ENCODE measurements at regions not wholly inside any gene's neighbourhood (a gene's known extent, or its start where the extent isn't known, plus 50 kb on each side); places are given as distances from the start of the nearest gene placed in this dataset.

- no peak for DNase-seq (ENCODE audit: low spot score)
- no peak overlapping the region for H3K27ac Mint-ChIP-seq
- intact Hi-C loops (cut with micrococcal nuclease), result no loop called here
- no peaks in the 10 kb centered on the region for H3K4me1 Mint-ChIP-seq (ENCODE audit: low read depth)
- H3K4me3 Mint-ChIP-seq (ENCODE audit: low read depth), result no peak overlapping the region
- H3K27me3 Mint-ChIP-seq (ENCODE audit: low read depth), result no peaks in the 10 kb centered on the region
- peaks cover 5% of the 10 kb centered on the region for H3K9me3 Mint-ChIP-seq
- H3K36me3 Mint-ChIP-seq (ENCODE audit: low read depth), result no peaks in the 10 kb centered on the region
These were observed 1459.9 kb upstream of the ALCAM start for GRCh38 chr3:103906808-103907207.

GRCh38 chr3:103907567-103907966 lies 1459.1 kb upstream of the ALCAM start:
- Mint-ChIP-seq H3K27ac (no peak overlapping the region), H3K36me3 (ENCODE audit: low read depth) (no peaks in the 10 kb centered on the region), H3K4me3 (ENCODE audit: low read depth) (no peak overlapping the region), H3K9me3 (no peaks in the 10 kb centered on the region), H3K4me1 (ENCODE audit: low read depth) (no peaks in the 10 kb centered on the region), H3K27me3 (ENCODE audit: low read depth) (no peaks in the 10 kb centered on the region)
- DNase-seq (ENCODE audit: low spot score), result no peak
- intact Hi-C loops (cut with micrococcal nuclease), result no loop called here

- no peaks in the 10 kb centered on the region for H3K9me3 Mint-ChIP-seq
- no peak overlapping the region for H3K27ac Mint-ChIP-seq
- DNase-seq (ENCODE audit: low spot score), result no peak
- no peaks in the 10 kb centered on the region for H3K36me3 Mint-ChIP-seq (ENCODE audit: low read depth)
- no peak overlapping the region for H3K4me3 Mint-ChIP-seq (ENCODE audit: low read depth)
- intact Hi-C loops (cut with micrococcal nuclease), result no loop called here
- H3K4me1 Mint-ChIP-seq (ENCODE audit: low read depth), result no peaks in the 10 kb centered on the region
- H3K27me3 Mint-ChIP-seq (ENCODE audit: low read depth), result no peaks in the 10 kb centered on the region
These were observed 1457.3 kb upstream of the ALCAM start for GRCh38 chr3:103909395-103909794.

- Mint-ChIP-seq H3K4me1 (ENCODE audit: low read depth) (no peaks in the 10 kb centered on the region), H3K36me3 (ENCODE audit: low read depth) (no peaks in the 10 kb centered on the region), H3K9me3 (no peaks in the 10 kb centered on the region), H3K27ac (no peak overlapping the region), H3K27me3 (ENCODE audit: low read depth) (no peaks in the 10 kb centered on the region), H3K4me3 (ENCODE audit: low read depth) (no peak overlapping the region)
- intact Hi-C loops (cut with micrococcal nuclease), result no loop called here
- no peak for DNase-seq (ENCODE audit: low spot score)
These were observed 1448.4 kb upstream of the ALCAM start for GRCh38 chr3:103918336-103918735.

DNA sequence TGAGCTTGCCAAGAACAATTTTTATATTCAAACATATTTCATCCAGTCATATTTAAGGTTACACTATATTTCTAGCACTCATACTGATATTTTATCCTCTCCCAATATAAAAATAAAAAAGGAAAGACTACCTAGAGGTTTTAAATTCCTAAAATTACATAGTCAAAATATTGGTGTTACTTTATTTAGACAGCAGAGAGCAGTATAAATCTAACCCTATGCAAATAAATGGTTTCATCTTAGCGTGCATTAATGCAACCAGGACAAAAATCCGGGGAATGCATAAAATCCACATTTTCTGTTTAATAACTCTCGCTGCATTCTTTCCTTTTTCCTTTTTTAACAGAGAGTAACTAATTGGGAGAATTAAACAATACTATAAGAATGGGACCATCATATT lies 1447.4 kb upstream of the ALCAM start:
- DNase-seq (ENCODE audit: low spot score), result no peak
- intact Hi-C loops (cut with micrococcal nuclease), result no loop called here

DNA sequence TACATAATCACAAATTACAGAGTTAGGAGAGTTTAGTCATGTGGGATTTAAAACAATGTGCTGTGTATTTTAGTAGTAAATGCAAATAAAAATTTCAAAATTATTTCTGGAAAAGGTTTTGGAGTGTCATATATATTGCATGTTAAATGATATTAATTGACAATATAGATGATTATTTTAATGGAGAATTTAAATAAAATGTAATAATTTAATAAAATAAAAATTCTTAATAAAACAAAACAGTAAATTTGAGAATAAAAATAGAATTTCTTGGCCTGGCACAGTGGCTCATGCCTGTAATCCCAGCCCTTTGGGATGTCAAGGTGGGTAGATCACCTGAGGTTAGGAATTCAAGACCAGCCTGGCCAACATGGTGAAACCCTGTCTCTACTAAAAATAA lies 1442.8 kb upstream of the ALCAM start:
- intact Hi-C loops (cut with micrococcal nuclease), result no loop called here
- H3K36me3 Mint-ChIP-seq (ENCODE audit: low read depth), result no peaks in the 10 kb centered on the region
- no peak for DNase-seq (ENCODE audit: low spot score)
- H3K27me3 Mint-ChIP-seq (ENCODE audit: low read depth), result no peaks in the 10 kb centered on the region
- no peak overlapping the region for H3K27ac Mint-ChIP-seq
- peaks cover 4% of the 10 kb centered on the region for H3K9me3 Mint-ChIP-seq
- no peak overlapping the region for H3K4me3 Mint-ChIP-seq (ENCODE audit: low read depth)
- H3K4me1 Mint-ChIP-seq (ENCODE audit: low read depth), result no peaks in the 10 kb centered on the region

More for the DNA sequence above, 1447.4 kb upstream of the ALCAM start:
- Mint-ChIP-seq H3K36me3 (ENCODE audit: low read depth) (no peaks in the 10 kb centered on the region), H3K27ac (no peak overlapping the region), H3K27me3 (ENCODE audit: low read depth) (no peaks in the 10 kb centered on the region), H3K4me3 (ENCODE audit: low read depth) (no peak overlapping the region), H3K9me3 (no peaks in the 10 kb centered on the region), H3K4me1 (ENCODE audit: low read depth) (no peaks in the 10 kb centered on the region)

- H3K27me3 Mint-ChIP-seq (ENCODE audit: low read depth), result no peaks in the 10 kb centered on the region
- no peak overlapping the region for H3K4me3 Mint-ChIP-seq (ENCODE audit: low read depth)
- no peaks in the 10 kb centered on the region for H3K4me1 Mint-ChIP-seq (ENCODE audit: low read depth)
- H3K9me3 Mint-ChIP-seq, result peaks cover 4% of the 10 kb centered on the region
- H3K36me3 Mint-ChIP-seq (ENCODE audit: low read depth), result no peaks in the 10 kb centered on the region
- no peak for DNase-seq (ENCODE audit: low spot score)
- H3K27ac Mint-ChIP-seq, result no peak overlapping the region
- intact Hi-C loops (cut with micrococcal nuclease), result no loop called here
These were observed 1442.2 kb upstream of the ALCAM start for GRCh38 chr3:103924544-103924943.

DNA sequence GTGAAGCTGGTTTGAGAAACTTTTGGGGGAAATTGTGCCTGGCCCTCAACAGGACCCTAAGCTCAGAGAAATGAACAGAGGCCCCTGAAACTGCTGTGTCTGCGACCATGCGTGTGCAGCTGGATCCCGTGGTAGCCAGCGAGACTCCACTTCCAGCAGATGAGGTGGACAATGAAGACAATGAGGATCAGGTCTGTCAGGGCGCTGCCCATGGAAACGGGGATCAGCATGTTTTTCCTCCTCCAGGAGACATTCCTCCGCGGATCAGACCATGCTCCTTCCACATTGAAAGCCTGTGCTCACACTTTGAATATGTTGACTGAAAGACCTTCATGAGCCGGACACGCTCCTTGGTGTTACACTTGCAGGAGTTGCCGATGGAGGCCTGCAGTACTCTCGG lies 1439.8 kb upstream of the ALCAM start:
- no peaks in the 10 kb centered on the region for H3K36me3 Mint-ChIP-seq (ENCODE audit: low read depth)
- no peak overlapping the region for H3K4me3 Mint-ChIP-seq (ENCODE audit: low read depth)
- no peaks in the 10 kb centered on the region for H3K27me3 Mint-ChIP-seq (ENCODE audit: low read depth)
- H3K27ac Mint-ChIP-seq, result no peak overlapping the region
- H3K4me1 Mint-ChIP-seq (ENCODE audit: low read depth), result no peaks in the 10 kb centered on the region
- H3K9me3 Mint-ChIP-seq, result peaks cover 6% of the 10 kb centered on the region
- intact Hi-C loops (cut with micrococcal nuclease), result no loop called here
- DNase-seq (ENCODE audit: low spot score), result no peak

- Mint-ChIP-seq H3K27me3 (ENCODE audit: low read depth) (no peaks in the 10 kb centered on the region), H3K36me3 (ENCODE audit: low read depth) (no peaks in the 10 kb centered on the region), H3K9me3 (peaks cover 16% of the 10 kb centered on the region), H3K4me1 (ENCODE audit: low read depth) (no peaks in the 10 kb centered on the region), H3K4me3 (ENCODE audit: low read depth) (no peak overlapping the region), H3K27ac (no peak overlapping the region)
- intact Hi-C loops (cut with micrococcal nuclease), result no loop called here
- no peak for DNase-seq (ENCODE audit: low spot score)
These were observed 1438.8 kb upstream of the ALCAM start for GRCh38 chr3:103927896-103928295.

DNA sequence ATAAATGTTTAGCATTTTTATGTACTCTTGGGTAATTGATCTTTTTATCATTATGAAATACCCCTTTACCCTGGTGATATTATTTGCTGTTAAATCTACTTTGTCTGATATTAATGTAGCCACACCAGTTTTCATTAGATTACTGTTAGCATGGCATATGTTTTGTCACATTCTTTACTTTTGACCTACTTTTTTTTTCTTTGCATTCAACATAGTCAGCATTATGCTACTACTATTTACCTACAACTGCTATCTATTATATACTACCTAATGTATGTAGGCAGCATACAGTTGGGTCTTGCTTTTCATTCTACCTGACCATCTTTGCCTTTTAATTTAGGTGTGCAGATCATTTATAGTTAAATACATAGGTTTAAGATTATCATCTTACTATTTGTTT lies 1429.6 kb upstream of the ALCAM start:
- no peak for DNase-seq (ENCODE audit: low spot score)
- Mint-ChIP-seq H3K4me3 (ENCODE audit: low read depth) (no peak overlapping the region), H3K9me3 (peaks cover 11% of the 10 kb centered on the region), H3K4me1 (ENCODE audit: low read depth) (no peaks in the 10 kb centered on the region), H3K27ac (no peak overlapping the region), H3K36me3 (ENCODE audit: low read depth) (no peaks in the 10 kb centered on the region), H3K27me3 (ENCODE audit: low read depth) (no peaks in the 10 kb centered on the region)
- intact Hi-C loops (cut with micrococcal nuclease), result no loop called here

- intact Hi-C loops (cut with micrococcal nuclease), result no loop called here
These were observed 1419.6 kb upstream of the ALCAM start for GRCh38 chr3:103947062-103947461.

GRCh38 chr3:103949693-103950092 lies 1417.0 kb upstream of the ALCAM start:
- Mint-ChIP-seq H3K36me3 (ENCODE audit: low read depth) (no peaks in the 10 kb centered on the region), H3K27ac (no peak overlapping the region), H3K4me3 (ENCODE audit: low read depth) (no peak overlapping the region), H3K9me3 (no peaks in the 10 kb centered on the region), H3K27me3 (ENCODE audit: low read depth) (no peaks in the 10 kb centered on the region), H3K4me1 (ENCODE audit: low read depth) (no peaks in the 10 kb centered on the region)
- intact Hi-C loops (cut with micrococcal nuclease), result no loop called here
- no peak for DNase-seq (ENCODE audit: low spot score)

More at GRCh38 chr3:103947062-103947461, 1419.6 kb upstream of the ALCAM start:
- Mint-ChIP-seq H3K4me1 (ENCODE audit: low read depth) (no peaks in the 10 kb centered on the region), H3K4me3 (ENCODE audit: low read depth) (no peak overlapping the region), H3K36me3 (ENCODE audit: low read depth) (no peaks in the 10 kb centered on the region), H3K9me3 (no peaks in the 10 kb centered on the region), H3K27me3 (ENCODE audit: low read depth) (no peaks in the 10 kb centered on the region), H3K27ac (no peak overlapping the region)
- no peak for DNase-seq (ENCODE audit: low spot score)

- no peak for DNase-seq (ENCODE audit: low spot score)
- Mint-ChIP-seq H3K36me3 (ENCODE audit: low read depth) (no peaks in the 10 kb centered on the region), H3K4me1 (ENCODE audit: low read depth) (no peaks in the 10 kb centered on the region), H3K27ac (no peak overlapping the region), H3K27me3 (ENCODE audit: low read depth) (no peaks in the 10 kb centered on the region), H3K4me3 (ENCODE audit: low read depth) (no peak overlapping the region), H3K9me3 (no peaks in the 10 kb centered on the region)
- intact Hi-C loops (cut with micrococcal nuclease), result no loop called here
These were observed 1416.0 kb upstream of the ALCAM start for GRCh38 chr3:103950676-103951075.

GRCh38 chr3:103953796-103954195 lies 1412.9 kb upstream of the ALCAM start:
- Mint-ChIP-seq H3K9me3 (no peaks in the 10 kb centered on the region), H3K27me3 (ENCODE audit: low read depth) (no peaks in the 10 kb centered on the region), H3K4me3 (ENCODE audit: low read depth) (no peak overlapping the region), H3K4me1 (ENCODE audit: low read depth) (no peaks in the 10 kb centered on the region), H3K27ac (no peak overlapping the region), H3K36me3 (ENCODE audit: low read depth) (no peaks in the 10 kb centered on the region)
- intact Hi-C loops (cut with micrococcal nuclease), result no loop called here
- DNase-seq (ENCODE audit: low spot score), result no peak

Data from activated T-helper 2 cell treated with anti-CD3 and anti-CD28 coated beads, Interferon-gamma antibody, Interleukin-2, Interleukin-4, amounts not matched to agents 10 μg/mL and 5 μg/mL and 100 μg/mL, durations not matched to agents 14 hours and 24 hours and 36 hours (primary cell).